SIG-M5 (cell line): ENCODE measurements at regions not wholly inside any gene's neighbourhood (a gene's known extent, or its start where the extent isn't known, plus 50 kb on each side); places are given as distances from the start of the nearest gene placed in this dataset.

Experiments used
- DNase-seq: peaks from one replicate; lab custom pipeline; 2025; lab: John Stamatoyannopoulos, UW

- DNase-seq: no peak
These were observed 87.7 kb downstream of the C16orf95 start for GRCh38 chr16:87229230-87230188.

GRCh38 chr16:87230571-87230970 is 86.6 kb downstream of the C16orf95 start:
- DNase-seq: no peak

- no peak for DNase-seq
These were observed 85.9 kb downstream of the C16orf95 start for GRCh38 chr16:87231295-87231694.

- DNase-seq: no peak
These were observed 85.3 kb downstream of the C16orf95 start for GRCh38 chr16:87231911-87232310.

- no peak for DNase-seq
These were observed 83.3 kb downstream of the C16orf95 start for GRCh38 chr16:87233928-87234327.

GRCh38 chr16:87234601-87235000 is 82.6 kb downstream of the C16orf95 start:
- no peak for DNase-seq

GRCh38 chr16:87235810-87236515 is 81.2 kb downstream of the C16orf95 start:
- DNase-seq: no peak

- no peak for DNase-seq
These were observed 80.6 kb downstream of the C16orf95 start for GRCh38 chr16:87236516-87237115.

GRCh38 chr16:87238361-87238715 is 78.9 kb downstream of the C16orf95 start:
- DNase-seq: no peak

- no peak for DNase-seq
These were observed 77.6 kb downstream of the C16orf95 start for GRCh38 chr16:87239545-87239944.

GRCh38 chr16:87240211-87241136 is 76.7 kb downstream of the C16orf95 start:
- DNase-seq: no peak

GRCh38 chr16:87241137-87241771 is 75.9 kb downstream of the C16orf95 start:
- DNase-seq: no peak

- DNase-seq: no peak
These were observed 73.7 kb downstream of the C16orf95 start for GRCh38 chr16:87243478-87243877.

GRCh38 chr16:87244636-87245197 is 72.5 kb downstream of the C16orf95 start:
- DNase-seq: no peak

- DNase-seq: no peak
These were observed 71.7 kb downstream of the C16orf95 start for GRCh38 chr16:87245511-87245910.

GRCh38 chr16:87246269-87247065 is 70.7 kb downstream of the C16orf95 start:
- no peak for DNase-seq

GRCh38 chr16:87248714-87249113 is 68.5 kb downstream of the C16orf95 start:
- no peak for DNase-seq

GRCh38 chr16:87249425-87249824 is 67.8 kb downstream of the C16orf95 start:
- no peak for DNase-seq

- DNase-seq: no peak
These were observed 66.7 kb downstream of the C16orf95 start for GRCh38 chr16:87250431-87250960.
